HEK293 (cell line): ENCODE measurements at regions not wholly inside any gene's neighbourhood (a gene's known extent, or its start where the extent isn't known, plus 50 kb on each side); places are given as distances from the start of the nearest gene placed in this dataset.

ENCODE experiments used
- GLIS2 ChIP-seq: fragments of 450-650 bp; formaldehyde crosslinking; IDR thresholded peaks from 2 replicates; pipeline ENCODE4 v1.5.1; 2016; ENCODE audit warnings: missing biosample characterization, missing genetic modification characterization
- YY1 ChIP-seq: fragments of 450-650 bp; formaldehyde crosslinking; IDR thresholded peaks from 2 replicates; pipeline ENCODE4 v1.5.1; 2018; ENCODE audit warnings: missing biosample characterization, missing genetic modification characterization
- ZNF140 ChIP-seq: fragments of 450-650 bp; formaldehyde crosslinking; IDR thresholded peaks from 2 replicates; pipeline ENCODE4 v1.5.1; 2016; ENCODE audit warnings: missing biosample characterization, missing genetic modification characterization
- ZNF148 ChIP-seq: fragments of 450-650 bp; formaldehyde crosslinking; IDR thresholded peaks from 2 replicates; pipeline ENCODE4 v1.5.0; 2017; ENCODE audit warnings: missing biosample characterization, missing genetic modification characterization, borderline replicate concordance
- ZNF239 ChIP-seq: fragments of 450-650 bp; formaldehyde crosslinking; IDR thresholded peaks from 2 replicates; pipeline ENCODE4 v1.5.1; 2016; ENCODE audit warnings: missing biosample characterization, missing genetic modification characterization
- ZNF24 ChIP-seq: fragments of 450-650 bp; formaldehyde crosslinking; IDR thresholded peaks from 2 replicates; pipeline ENCODE4 v1.5.1; 2016; ENCODE audit warnings: missing biosample characterization, missing genetic modification characterization
- ZNF280C ChIP-seq: fragments of 450-650 bp; formaldehyde crosslinking; IDR thresholded peaks from 2 replicates; pipeline ENCODE4 v1.5.1; 2016; ENCODE audit warnings: missing biosample characterization, missing genetic modification characterization
- ZNF548 ChIP-seq: fragments of 450-650 bp; formaldehyde crosslinking; IDR thresholded peaks from 2 replicates; pipeline ENCODE4 v1.5.1; 2016; ENCODE audit warnings: missing biosample characterization, missing genetic modification characterization
- TF ChIP-seq, protein P1 (sequence below): fragments of 450-650 bp; formaldehyde crosslinking; IDR thresholded peaks from 2 replicates; pipeline ENCODE4 v1.5.1; 2016; ENCODE audit warnings: missing biosample characterization, missing genetic modification characterization

DNA sequence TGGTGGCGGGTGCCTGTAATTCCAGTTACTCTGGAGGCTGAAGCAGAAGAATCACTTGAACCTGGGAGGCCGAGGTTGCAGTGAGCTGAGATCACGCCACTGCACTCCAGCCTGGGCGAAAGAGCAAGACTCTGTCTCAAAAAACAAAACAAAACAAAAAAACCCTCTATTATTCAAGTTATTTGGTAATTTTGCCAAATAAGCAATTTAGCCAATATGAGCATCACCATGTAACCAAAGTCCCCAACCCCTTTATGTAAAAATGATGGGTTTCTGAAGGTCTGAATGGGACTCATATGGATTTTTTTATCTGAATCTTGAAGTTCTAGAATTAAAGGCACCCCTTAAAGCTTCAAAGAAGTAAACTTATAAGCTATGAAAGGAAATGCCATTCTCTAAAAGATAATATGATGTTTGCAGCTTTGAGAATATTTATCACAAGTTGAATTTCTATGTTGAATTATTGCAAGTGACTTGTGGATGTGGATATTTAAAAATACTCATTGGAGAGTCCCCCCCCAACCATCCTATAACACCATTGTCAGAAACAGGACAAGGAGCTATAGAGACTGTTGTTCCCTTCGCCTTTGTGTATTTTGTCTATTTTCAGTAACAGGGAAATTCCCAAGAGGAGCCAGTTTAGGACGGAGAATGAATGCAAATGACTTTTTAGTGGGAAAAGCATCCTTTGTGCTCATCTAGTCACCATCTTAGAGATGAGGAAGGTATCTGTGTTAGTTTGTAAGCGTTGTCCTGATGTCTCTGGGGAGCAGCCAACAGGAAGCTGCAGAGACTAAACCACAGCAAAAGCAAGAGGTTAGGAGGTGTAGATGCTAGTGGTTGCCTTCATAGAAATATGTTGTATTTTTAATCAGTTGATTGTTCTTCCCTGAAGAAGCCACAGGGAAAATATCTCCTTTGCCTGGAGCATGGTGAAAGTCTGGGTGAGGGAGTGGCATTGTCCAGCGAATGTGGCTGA lies 68.3 kb downstream of the TET3 start:
- TF ChIP-seq, protein P1, sequence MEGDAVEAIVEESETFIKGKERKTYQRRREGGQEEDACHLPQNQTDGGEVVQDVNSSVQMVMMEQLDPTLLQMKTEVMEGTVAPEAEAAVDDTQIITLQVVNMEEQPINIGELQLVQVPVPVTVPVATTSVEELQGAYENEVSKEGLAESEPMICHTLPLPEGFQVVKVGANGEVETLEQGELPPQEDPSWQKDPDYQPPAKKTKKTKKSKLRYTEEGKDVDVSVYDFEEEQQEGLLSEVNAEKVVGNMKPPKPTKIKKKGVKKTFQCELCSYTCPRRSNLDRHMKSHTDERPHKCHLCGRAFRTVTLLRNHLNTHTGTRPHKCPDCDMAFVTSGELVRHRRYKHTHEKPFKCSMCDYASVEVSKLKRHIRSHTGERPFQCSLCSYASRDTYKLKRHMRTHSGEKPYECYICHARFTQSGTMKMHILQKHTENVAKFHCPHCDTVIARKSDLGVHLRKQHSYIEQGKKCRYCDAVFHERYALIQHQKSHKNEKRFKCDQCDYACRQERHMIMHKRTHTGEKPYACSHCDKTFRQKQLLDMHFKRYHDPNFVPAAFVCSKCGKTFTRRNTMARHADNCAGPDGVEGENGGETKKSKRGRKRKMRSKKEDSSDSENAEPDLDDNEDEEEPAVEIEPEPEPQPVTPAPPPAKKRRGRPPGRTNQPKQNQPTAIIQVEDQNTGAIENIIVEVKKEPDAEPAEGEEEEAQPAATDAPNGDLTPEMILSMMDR (tag by site-specific recombination), result no peak
- TF ChIP-seq ZNF148 (tag by site-specific recombination), result no peak
- TF ChIP-seq ZNF548, result no peak
- TF ChIP-seq ZNF24 (tag by site-specific recombination), result no peak
- no peak for TF ChIP-seq ZNF239 (tag by site-specific recombination)
- no peak for TF ChIP-seq YY1 (tag by site-specific recombination)
- no peak for TF ChIP-seq ZNF140 (tag by site-specific recombination)
- TF ChIP-seq GLIS2 (tag by site-specific recombination), result no peak
- TF ChIP-seq ZNF280C, result no peak
